Ramos (cell line): ENCODE measurements at regions not wholly inside any gene's neighbourhood (a gene's known extent, or its start where the extent isn't known, plus 50 kb on each side); places are given as distances from the start of the nearest gene placed in this dataset.
"Not testable (repeated sequence)": the region's sequence is repeated elsewhere in the genome, so short reads cannot be mapped to it uniquely, and the experiment has no call there.

ENCODE experiments used
- in situ Hi-C: fragments of 300-500 bp; cut with MboI; formaldehyde crosslinking; loops from one replicate; pipeline ENCODE4 v1.14.3; 2022; ENCODE audit warnings: low sequenced_read_pairs; ENCODE audit not compliant: unreplicated experiment

- in situ Hi-C loops: no loop called here
These were observed 129.1 kb downstream of the TNFRSF21 start for GRCh38 chr6:47180633-47181032.

GRCh38 chr6:47179286-47179685, 130.4 kb downstream of the TNFRSF21 start:
- in situ Hi-C loops: no loop called here

GRCh38 chr6:47175656-47176055, 133.5 kb upstream of the ADGRF1 start:
- in situ Hi-C loops: no loop called here

- in situ Hi-C loops: no loop called here
These were observed 132.4 kb upstream of the ADGRF1 start for GRCh38 chr6:47174502-47175023.

GRCh38 chr6:47174063-47174462, 131.9 kb upstream of the ADGRF1 start:
- in situ Hi-C loops: not testable (repeated sequence)

- in situ Hi-C loops: not testable (repeated sequence)
These were observed 131.0 kb upstream of the ADGRF1 start for GRCh38 chr6:47173145-47173544.

GRCh38 chr6:47170617-47170947, 128.4 kb upstream of the ADGRF1 start:
- in situ Hi-C loops: no loop called here

- in situ Hi-C loops: no loop called here
These were observed 127.9 kb upstream of the ADGRF1 start for GRCh38 chr6:47169785-47170616.

- in situ Hi-C loops: no loop called here
These were observed 126.0 kb upstream of the ADGRF1 start for GRCh38 chr6:47168180-47168579.

GRCh38 chr6:47165918-47166317, 123.8 kb upstream of the ADGRF1 start:
- in situ Hi-C loops: no loop called here

- in situ Hi-C loops: no loop called here
These were observed 122.7 kb upstream of the ADGRF1 start for GRCh38 chr6:47164877-47165276.

GRCh38 chr6:47163536-47163935, 121.4 kb upstream of the ADGRF1 start:
- in situ Hi-C loops: no loop called here

GRCh38 chr6:47162793-47163192, 120.7 kb upstream of the ADGRF1 start:
- in situ Hi-C loops: no loop called here

GRCh38 chr6:47162231-47162630, 120.1 kb upstream of the ADGRF1 start:
- in situ Hi-C loops: no loop called here

- in situ Hi-C loops: no loop called here
These were observed 119.1 kb upstream of the ADGRF1 start for GRCh38 chr6:47161176-47161687.

- in situ Hi-C loops: no loop called here
These were observed 118.6 kb upstream of the ADGRF1 start for GRCh38 chr6:47160702-47161101.

GRCh38 chr6:47159763-47160162, 117.6 kb upstream of the ADGRF1 start:
- in situ Hi-C loops: no loop called here

- in situ Hi-C loops: no loop called here
These were observed 115.6 kb upstream of the ADGRF1 start for GRCh38 chr6:47157653-47158219.

- in situ Hi-C loops: no loop called here
These were observed 114.9 kb upstream of the ADGRF1 start for GRCh38 chr6:47157063-47157462.

GRCh38 chr6:47156196-47156595, 114.1 kb upstream of the ADGRF1 start:
- in situ Hi-C loops: no loop called here

GRCh38 chr6:47153404-47153755, 111.2 kb upstream of the ADGRF1 start:
- in situ Hi-C loops: no loop called here
